ENCODE measurements at regions not wholly inside any gene's neighbourhood (a gene's known extent, or its start where the extent isn't known, plus 50 kb on each side); places are given as distances from the start of the nearest gene placed in this dataset.
"Not testable (repeated sequence)": the region's sequence is repeated elsewhere in the genome, so short reads cannot be mapped to it uniquely, and the experiment has no call there.

DNA sequence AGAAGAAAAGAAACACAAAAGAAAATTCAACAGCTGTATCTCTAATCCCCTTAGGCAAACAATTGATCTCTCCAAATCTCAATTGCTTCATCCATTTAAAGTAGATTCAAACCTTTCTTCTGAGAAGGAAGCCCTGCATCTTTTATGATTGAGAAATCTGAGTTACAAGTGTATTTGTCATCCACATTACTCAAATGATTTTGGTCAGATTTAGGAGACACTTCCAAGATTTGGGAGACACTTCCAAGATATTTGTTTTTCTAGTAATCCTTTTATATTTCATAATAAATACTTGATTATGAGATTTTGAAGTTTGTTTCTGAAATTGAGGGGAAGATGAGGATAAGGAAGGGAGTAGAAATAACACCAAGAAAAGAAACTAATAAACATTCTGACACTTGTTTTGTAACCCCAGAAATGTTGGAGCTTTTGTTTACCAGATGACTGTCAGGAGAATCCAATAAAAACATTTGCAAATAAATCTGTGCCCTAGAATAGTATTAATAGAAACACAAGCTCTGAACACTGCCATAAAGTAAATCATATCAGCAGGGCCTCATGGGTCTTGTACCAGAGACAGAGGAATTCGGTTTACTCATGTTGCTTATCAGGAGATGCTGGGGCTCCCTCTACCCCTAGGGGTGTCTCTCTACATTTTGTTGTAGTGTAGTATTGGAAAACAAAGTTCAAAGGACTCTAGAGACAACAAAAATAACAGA, 314.3 kb upstream of the NT5E start:
- H3K4me3 ChIP-seq (ENCODE audit: low read length), result no peak overlapping the region
- DNase-seq (ENCODE audit: low read depth), result peak; percentile 89
- TF ChIP-seq, protein P1, sequence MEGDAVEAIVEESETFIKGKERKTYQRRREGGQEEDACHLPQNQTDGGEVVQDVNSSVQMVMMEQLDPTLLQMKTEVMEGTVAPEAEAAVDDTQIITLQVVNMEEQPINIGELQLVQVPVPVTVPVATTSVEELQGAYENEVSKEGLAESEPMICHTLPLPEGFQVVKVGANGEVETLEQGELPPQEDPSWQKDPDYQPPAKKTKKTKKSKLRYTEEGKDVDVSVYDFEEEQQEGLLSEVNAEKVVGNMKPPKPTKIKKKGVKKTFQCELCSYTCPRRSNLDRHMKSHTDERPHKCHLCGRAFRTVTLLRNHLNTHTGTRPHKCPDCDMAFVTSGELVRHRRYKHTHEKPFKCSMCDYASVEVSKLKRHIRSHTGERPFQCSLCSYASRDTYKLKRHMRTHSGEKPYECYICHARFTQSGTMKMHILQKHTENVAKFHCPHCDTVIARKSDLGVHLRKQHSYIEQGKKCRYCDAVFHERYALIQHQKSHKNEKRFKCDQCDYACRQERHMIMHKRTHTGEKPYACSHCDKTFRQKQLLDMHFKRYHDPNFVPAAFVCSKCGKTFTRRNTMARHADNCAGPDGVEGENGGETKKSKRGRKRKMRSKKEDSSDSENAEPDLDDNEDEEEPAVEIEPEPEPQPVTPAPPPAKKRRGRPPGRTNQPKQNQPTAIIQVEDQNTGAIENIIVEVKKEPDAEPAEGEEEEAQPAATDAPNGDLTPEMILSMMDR (conservative IDR thresholded peaks at IDR 0.05; ENCODE audit: low read length), result peak; percentile 35

DNA sequence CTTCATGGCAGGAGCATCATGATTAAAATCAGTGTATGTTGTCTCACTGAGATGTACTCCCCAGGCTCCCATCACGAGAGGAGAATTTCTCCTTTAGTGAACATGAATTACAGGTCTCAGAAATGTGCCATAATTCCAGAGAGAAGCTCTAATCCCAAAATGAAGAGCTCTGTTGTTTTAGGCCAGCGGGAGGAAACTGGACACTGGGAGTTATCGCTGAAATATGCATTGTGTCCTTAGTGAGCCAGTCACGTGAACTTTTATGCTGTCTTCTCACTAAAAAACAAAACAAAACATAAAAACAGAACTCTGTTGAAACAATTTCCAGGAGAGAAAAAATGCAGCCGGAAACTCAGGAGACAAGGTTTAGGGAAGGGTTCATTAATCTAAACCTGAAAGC, 315.7 kb upstream of the NT5E start:
- DNase-seq (ENCODE audit: low read depth), result no peak
- H3K4me3 ChIP-seq (ENCODE audit: low read length), result no peak overlapping the region
- TF ChIP-seq, protein P1 (conservative IDR thresholded peaks at IDR 0.05; ENCODE audit: low read length), result no peak

DNA sequence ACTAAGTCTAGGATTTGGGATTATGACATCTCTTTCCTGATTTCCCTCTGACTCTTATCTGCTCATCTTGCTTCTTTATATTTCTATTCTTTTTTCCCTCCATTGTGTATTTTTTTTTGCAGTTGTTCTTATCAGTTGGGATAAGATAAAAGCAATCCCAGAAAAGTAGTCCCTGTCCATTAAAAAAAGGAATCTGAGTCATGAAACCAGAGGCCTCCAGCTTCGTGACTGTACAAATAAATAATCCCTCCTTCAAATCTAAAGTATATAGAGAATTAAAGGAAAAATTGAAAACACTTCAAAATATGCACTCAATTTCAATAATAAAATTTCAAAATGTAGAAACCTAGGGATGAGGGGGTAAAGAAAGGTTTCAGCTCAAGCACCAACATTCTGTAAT, 317.8 kb upstream of the NT5E start:
- DNase-seq (ENCODE audit: low read depth), result no peak
- H3K4me3 ChIP-seq (ENCODE audit: low read length), result no peak overlapping the region
- TF ChIP-seq, protein P1 (conservative IDR thresholded peaks at IDR 0.05; ENCODE audit: low read length), result no peak

DNA sequence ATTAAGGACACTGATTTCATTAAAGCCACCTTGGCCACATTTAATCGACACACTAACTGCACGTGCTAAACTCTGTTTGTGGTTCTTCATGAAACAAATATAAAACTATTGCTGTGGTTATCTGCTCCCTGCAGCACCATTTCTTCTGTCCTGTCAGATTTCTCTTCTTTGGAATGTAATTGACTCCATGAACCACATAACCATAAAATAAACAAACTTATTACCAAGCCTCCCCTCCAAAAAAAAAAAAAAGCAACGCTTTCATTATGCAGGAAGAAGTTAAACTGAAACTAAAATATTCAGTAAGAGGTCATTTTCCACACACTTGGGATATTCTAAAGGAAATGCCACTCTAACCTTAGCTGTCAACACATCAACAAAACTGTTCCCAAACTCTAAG, 319.1 kb upstream of the NT5E start:
- TF ChIP-seq, protein P1 (conservative IDR thresholded peaks at IDR 0.05; ENCODE audit: low read length), result no peak
- no peak overlapping the region for H3K4me3 ChIP-seq (ENCODE audit: low read length)

DNA sequence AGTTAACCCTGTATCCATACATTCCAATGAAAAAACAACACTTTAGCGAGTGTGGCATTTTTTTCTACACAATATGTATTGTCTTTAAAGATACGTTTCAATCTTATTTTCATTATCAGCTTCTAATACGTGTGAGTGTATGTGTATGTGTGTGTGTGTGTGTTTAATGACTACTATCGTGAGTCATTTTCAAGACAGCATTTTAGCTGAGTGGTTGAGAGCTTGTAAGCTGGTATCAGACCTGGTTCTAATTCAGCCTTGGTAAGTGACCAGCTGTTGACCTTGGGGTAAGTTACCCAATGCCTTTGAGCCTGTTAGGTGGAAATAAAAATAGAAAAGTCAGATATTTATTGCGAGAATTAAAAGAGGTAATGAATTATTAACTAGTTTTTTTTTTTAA, 320.0 kb upstream of the NT5E start:
- peak; percentile 56 for DNase-seq (ENCODE audit: low read depth)

More for the DNA sequence above, 319.1 kb upstream of the NT5E start:
- DNase-seq (ENCODE audit: low read depth), result peak; percentile 58

DNA sequence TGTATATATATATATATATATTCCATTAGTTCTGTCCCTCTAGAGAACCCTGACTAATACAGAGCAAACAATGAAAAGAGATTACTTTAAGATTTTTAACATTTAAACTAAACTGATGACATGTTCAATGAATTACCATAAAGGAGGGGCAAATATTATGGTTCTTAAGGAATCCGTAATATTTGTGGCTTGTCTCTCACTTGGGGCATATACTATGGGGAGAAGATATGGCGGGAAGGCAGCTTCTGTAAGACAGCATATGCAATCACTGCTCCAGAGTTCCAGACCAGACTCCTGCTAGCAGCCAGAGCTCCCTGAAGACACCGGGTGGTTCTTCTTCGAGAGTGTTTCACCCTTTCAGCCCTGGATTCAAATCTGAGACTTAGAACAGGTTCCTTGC, 321.1 kb upstream of the NT5E start:
- no peak for DNase-seq (ENCODE audit: low read depth)
- H3K4me3 ChIP-seq (ENCODE audit: low read length), result no peak overlapping the region
- TF ChIP-seq, protein P1 (conservative IDR thresholded peaks at IDR 0.05; ENCODE audit: low read length), result no peak

More for the DNA sequence above, 320.0 kb upstream of the NT5E start:
- TF ChIP-seq, protein P1 (conservative IDR thresholded peaks at IDR 0.05; ENCODE audit: low read length), result no peak
- no peak overlapping the region for H3K4me3 ChIP-seq (ENCODE audit: low read length)

DNA sequence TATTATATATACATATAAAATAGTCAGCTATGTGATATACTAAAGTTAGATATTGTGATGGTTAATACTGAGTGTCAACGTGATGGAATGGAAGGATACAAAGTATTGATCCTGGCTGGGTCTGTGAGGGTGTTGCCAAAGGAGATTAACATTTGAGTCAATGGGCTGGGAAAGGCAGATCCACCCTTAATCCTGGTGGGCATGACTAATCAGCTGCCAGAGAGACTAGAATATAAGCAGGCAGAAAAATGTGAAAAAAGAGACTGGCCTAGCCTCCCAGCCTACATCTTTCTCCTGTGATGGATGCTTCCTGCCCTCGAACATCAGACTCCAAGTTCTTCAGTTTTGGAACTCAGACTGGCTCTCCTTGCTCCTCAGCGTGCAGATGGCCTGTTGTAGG, 321.6 kb upstream of the NT5E start:
- DNase-seq (ENCODE audit: low read depth); H3K4me3 ChIP-seq (ENCODE audit: low read length): not testable (repeated sequence)
